Activated CD8-positive, alpha-beta memory T cell treated with anti-CD3 and anti-CD28 coated beads for 48 hours (primary cell): ENCODE measurements at regions not wholly inside any gene's neighbourhood (a gene's known extent, or its start where the extent isn't known, plus 50 kb on each side); places are given as distances from the start of the nearest gene placed in this dataset.
"Not testable (repeated sequence)": the region's sequence is repeated elsewhere in the genome, so short reads cannot be mapped to it uniquely, and the experiment has no call there.

Experiments used
- DNase-seq, 3 experiments: peaks; one replicate each; pipeline ENCODE4 v3.0.0-alpha.2; 2020; ENCODE audit warnings: low read depth in 2 of 3, low spot score in 2 of 3

DNA sequence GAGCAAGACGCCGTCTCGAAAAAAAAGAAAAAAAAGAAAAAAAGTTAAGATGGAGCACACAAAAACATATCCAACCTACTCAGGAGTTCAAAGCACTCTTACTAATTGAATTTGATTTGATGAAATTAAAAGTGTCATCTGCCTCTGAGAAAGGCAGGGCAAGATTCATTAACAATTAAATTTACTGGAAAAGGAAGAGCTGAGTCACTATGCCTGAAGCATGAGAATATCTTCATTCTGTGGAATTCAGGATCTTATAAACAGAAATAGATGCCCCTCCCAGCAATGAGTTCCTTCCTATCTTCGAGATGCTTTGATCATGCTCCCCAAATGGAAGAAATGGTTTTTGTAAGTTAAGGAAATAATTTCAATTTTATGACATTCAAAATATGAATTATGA lies 61.0 kb upstream of the ST3GAL6 start:
- no peak for DNase-seq

DNA sequence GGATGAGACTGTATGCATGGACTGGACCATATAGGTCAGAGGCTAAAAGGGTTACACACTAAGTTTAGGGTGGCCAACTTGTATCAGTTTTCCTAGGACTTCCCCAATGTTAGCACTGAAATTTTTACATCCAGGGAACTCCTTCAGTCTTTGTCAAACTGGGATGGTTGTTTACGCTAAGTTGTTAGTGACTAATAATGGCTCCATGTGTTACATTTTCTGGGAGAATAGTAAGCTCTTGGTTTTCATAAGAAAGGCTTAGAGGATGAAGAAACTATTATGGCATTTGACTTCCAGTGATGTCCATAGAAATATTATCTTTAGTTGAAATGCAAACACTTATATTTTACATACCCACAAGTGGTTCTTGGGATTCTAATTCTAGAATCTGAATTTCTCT lies 57.9 kb upstream of the ST3GAL6 start:
- no peak for DNase-seq

DNA sequence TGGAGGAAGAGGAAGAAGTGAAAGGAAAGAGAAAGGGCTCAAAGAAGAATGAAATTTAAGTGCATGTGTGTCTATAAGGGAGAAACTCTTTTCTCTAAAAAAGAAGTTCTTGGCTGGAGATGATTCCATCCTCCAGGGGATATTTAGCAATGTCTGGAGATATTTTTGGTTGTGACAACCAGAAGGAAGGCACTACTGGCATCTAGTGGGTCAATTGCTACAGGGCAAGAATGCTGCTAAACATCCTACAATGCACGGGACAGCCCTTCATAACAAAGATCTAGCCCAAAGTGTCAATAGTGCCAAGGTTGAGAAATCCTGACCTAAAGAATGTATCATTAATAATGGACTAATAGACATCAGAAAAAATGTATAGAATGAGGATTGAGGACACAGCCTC lies 57.4 kb upstream of the ST3GAL6 start:
- no peak for DNase-seq

DNA sequence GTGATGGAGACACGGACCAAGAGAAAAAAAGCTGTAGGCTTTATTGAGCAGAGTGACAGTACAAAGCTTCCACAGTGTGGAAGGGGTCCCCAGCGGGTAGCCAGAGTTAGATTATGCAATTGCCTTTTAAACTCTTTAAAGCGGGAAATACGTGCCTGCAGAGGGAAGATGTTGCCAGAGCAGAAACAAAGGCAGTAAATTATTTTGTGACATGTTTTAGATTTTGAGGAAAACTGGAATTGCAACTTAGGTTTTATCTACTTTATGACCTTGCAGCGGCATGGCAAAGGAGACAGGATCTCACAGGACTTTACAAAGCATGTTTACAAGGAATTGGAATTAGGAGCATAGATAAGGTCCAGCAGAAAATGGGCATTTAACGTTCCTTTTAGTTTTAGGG lies 54.5 kb upstream of the ST3GAL6 start:
- not testable (repeated sequence) for DNase-seq

DNA sequence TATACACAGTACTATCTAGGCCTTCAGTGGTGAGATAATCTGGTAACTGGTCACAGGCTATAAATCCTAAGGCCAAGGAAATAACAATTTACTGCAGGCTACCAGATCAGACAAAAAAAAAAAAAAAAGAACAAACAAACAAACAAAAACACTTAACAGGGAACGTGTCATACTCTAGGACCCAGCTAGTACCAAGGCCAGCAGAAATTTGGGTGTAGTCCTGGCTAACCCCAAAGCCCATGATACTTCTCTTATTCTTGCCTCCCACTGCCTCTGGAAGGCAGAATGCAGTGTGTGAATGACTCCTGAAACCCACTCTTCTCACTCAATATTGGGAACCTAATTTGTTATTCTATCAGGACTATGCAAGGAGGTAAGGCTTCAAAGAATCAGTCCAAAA lies 53.7 kb upstream of the ST3GAL6 start:
- DNase-seq: no peak

DNA sequence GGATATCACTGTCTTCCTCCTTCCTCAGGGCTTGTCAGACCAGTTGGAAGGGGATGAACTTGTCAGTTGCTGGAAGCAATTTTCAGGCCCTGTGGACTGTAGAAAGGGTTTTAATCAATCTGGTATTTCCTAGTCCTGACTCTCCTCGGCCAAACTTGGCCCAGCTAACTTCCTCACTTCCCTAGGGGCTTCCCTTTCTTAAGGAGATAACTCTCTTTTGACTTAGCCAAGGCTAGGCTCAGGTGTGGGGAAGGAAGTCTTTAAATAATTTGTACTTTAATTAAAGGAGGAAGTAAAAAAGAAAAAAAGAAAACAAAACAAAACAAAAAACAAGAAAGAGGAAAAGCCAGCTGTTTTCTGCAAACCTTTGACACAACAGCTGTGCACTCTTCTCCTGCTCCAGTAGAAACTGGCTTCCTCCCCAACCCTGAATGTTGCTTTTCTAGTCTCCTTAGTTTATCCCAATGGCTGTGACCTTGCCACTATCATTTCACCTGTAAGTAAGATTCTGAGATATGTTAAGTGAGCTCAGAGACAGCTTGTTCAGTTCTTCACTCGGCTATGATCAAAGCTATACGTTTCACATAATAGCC lies 53.0 kb upstream of the ST3GAL6 start:
- no peak for DNase-seq

DNA sequence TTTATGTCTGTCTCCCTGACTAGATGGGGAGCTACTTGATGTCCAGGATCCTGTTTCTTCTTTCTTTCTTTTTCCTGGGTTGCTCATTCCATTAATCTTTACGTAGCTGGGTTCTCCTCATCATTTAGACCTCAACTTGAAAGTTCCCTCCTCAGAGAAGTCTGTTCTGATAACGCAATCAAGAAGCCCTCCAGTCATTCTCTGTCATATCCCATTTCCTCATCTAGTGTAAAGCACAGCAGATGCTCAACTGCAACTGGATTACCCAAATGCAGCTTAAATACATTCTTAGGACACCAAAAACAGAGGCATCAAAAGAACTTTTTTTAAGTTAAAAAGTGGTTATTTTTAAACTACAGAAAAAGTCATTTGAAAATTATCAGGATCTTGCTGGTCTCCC lies 51.7 kb upstream of the ST3GAL6 start:
- DNase-seq: no peak

DNA sequence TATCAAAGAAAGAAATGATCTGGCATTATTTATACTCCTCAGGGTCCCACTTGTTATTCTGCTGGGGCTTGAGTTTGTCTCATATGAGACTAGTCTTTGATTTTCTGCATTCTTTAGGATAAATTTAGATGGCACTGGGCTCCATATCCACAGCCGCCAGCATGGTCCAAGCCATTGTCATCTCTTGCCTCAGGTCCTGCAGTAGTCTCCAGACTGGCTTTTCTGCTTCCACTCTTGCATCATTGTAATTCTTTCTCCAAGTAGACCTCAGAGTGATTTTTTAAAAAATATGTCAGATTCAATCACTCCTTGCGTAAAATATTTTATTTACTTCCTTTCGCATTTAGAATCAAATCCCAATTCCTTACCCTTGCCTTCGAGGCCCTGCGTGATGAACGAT lies 50.4 kb upstream of the ST3GAL6 start:
- DNase-seq: no peak

DNA sequence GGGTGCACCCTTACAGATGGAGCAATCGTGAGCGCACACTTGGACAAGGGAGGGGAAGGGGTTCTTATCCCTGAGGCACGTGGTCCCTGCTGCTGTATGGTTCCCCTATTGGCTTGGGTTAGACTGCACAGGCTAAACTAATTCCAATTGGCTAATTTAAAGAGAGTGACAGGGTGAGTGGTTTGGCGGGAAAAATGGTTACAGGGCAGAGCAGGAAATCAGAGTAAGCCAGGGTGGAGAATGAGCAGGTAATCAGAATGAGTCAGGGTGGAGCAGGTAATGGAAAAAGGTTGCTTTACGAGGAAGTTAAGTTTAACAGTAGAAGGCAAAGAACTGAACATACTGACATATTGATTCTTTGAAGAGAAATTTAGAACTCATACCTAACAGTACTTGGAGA lies 49.8 kb upstream of the ST3GAL6 start:
- not testable (repeated sequence) for DNase-seq
